ENCODE measurements at regions not wholly inside any gene's neighbourhood (a gene's known extent, or its start where the extent isn't known, plus 50 kb on each side); places are given as distances from the start of the nearest gene placed in this dataset.
A peak's percentile ranks its signal among the peaks of the same experiment; 100 is the strongest.

- no peaks in the 10 kb centered on the region for H3K27me3 ChIP-seq (ENCODE audit: insufficient read depth, low read depth, low read length)
- peak overlapping the region; percentile 44 for H3K4me3 ChIP-seq (ENCODE audit: low read length)
- no peak overlapping the region for H3K9ac ChIP-seq (ENCODE audit: low read length)
- H3K79me2 ChIP-seq (replicated peaks; ENCODE audit: insufficient read depth, low read length), result no peaks in the 10 kb centered on the region
- no peaks in the 10 kb centered on the region for H3K9me3 ChIP-seq (ENCODE audit: low read length)
- peak overlapping the region; percentile 61 for H3K27ac ChIP-seq (ENCODE audit: low read length)
- H3K36me3 ChIP-seq (ENCODE audit: insufficient read depth, low read length), result no peaks in the 10 kb centered on the region
- peak overlapping the region; percentile 2 for H3K4me2 ChIP-seq (ENCODE audit: low read length)
- H4K20me1 ChIP-seq (ENCODE audit: insufficient read depth), result no peaks in the 10 kb centered on the region
- H2AFZ ChIP-seq (ENCODE audit: low read depth, low read length), result peak overlapping the region; percentile 10
- TF ChIP-seq EP300 (conservative IDR thresholded peaks at IDR 0.05; ENCODE audit: poor library complexity, severe bottlenecking), result peak; percentile 68
- no peak for TF ChIP-seq SMC3 (conservative IDR thresholded peaks at IDR 0.05; ENCODE audit: poor library complexity)
- TF ChIP-seq EZH2 (IDR thresholded peaks at IDR 0.05; ENCODE audit: borderline replicate concordance, insufficient read depth, low read length, poor library complexity, severe bottlenecking), result no peak
- TF ChIP-seq RAD21 (conservative IDR thresholded peaks at IDR 0.05), result peak; percentile 10
- TF ChIP-seq TAF1 (IDR thresholded peaks at IDR 0.05; ENCODE audit: low read depth), result no peak
- TF ChIP-seq CTCF (IDR thresholded peaks at IDR 0.05; ENCODE audit: poor library complexity, severe bottlenecking), result peak; percentile 43
- peak; percentile 79 for TF ChIP-seq POLR2AphosphoS5 (IDR thresholded peaks at IDR 0.05)
- no peak for TF ChIP-seq MXI1 (conservative IDR thresholded peaks at IDR 0.05; ENCODE audit: poor library complexity, severe bottlenecking)
- peak; percentile 44 for TF ChIP-seq REST (IDR thresholded peaks at IDR 0.05; ENCODE audit: borderline replicate concordance)
- H3F3A ChIP-seq (ENCODE audit: insufficient read depth, low read length, poor library complexity, severe bottlenecking), result peaks cover 5% of the 10 kb centered on the region
- no peaks in the 10 kb centered on the region for H3K9me2 ChIP-seq (ENCODE audit: insufficient read depth, low read length)
These were observed 93.1 kb upstream of the HABP2 start for GRCh38 chr10:113459626-113460280.

GRCh38 chr10:113463083-113463482 lies 89.8 kb upstream of the HABP2 start:
- Histone ChIP-seq H3K9me3 (ENCODE audit: low read length) (no peaks in the 10 kb centered on the region), H4K20me1 (ENCODE audit: insufficient read depth) (no peaks in the 10 kb centered on the region), H3F3A (ENCODE audit: insufficient read depth, low read length, poor library complexity, severe bottlenecking) (peaks cover 5% of the 10 kb centered on the region), H3K27ac (ENCODE audit: low read length) (no peak overlapping the region), H3K27me3 (ENCODE audit: insufficient read depth, low read depth, low read length) (no peaks in the 10 kb centered on the region), H3K36me3 (ENCODE audit: insufficient read depth, low read length) (no peaks in the 10 kb centered on the region), H3K9ac (ENCODE audit: low read length) (no peak overlapping the region), H2AFZ (ENCODE audit: low read depth, low read length) (no peak overlapping the region), H3K79me2 (replicated peaks; ENCODE audit: insufficient read depth, low read length) (no peaks in the 10 kb centered on the region), H3K9me2 (ENCODE audit: insufficient read depth, low read length) (no peaks in the 10 kb centered on the region), H3K4me2 (ENCODE audit: low read length) (no peak overlapping the region), H3K4me3 (ENCODE audit: low read length) (no peak overlapping the region)
- TF ChIP-seq TAF1 (IDR thresholded peaks at IDR 0.05; ENCODE audit: low read depth) (no peak), EP300 (conservative IDR thresholded peaks at IDR 0.05; ENCODE audit: poor library complexity, severe bottlenecking) (no peak), EZH2 (IDR thresholded peaks at IDR 0.05; ENCODE audit: borderline replicate concordance, insufficient read depth, low read length, poor library complexity, severe bottlenecking) (no peak), MXI1 (conservative IDR thresholded peaks at IDR 0.05; ENCODE audit: poor library complexity, severe bottlenecking) (no peak), RAD21 (conservative IDR thresholded peaks at IDR 0.05) (no peak), SMC3 (conservative IDR thresholded peaks at IDR 0.05; ENCODE audit: poor library complexity) (no peak), REST (IDR thresholded peaks at IDR 0.05; ENCODE audit: borderline replicate concordance) (no peak), CTCF (IDR thresholded peaks at IDR 0.05; ENCODE audit: poor library complexity, severe bottlenecking) (no peak), POLR2AphosphoS5 (IDR thresholded peaks at IDR 0.05) (no peak)
